ENCODE measurements at regions not wholly inside any gene's neighbourhood (a gene's known extent, or its start where the extent isn't known, plus 50 kb on each side); places are given as distances from the start of the nearest gene placed in this dataset.
A peak's percentile ranks its signal among the peaks of the same experiment; 100 is the strongest.

DNA sequence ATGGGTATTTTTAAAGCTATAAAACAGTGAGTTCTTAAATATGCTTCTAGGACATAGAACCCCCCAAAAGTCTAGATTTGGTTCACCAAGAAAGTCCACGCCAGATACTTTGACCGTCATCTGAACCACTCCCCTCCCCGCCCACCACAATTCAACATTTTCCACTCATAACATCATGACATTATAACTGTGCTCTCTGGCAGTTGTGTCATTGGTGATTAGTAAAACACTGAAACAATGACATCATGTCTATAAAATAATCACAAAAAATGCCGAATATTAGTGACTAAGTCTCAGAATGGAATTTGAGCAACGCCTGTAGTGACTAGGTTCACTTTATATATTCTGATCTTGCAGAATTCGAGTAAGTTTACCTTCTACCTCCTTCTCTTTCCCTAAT lies 732.3 kb downstream of the FGF9 start:
- Histone ChIP-seq H3K27me3 (ENCODE audit: control insufficient read depth, insufficient read depth) (no peaks in the 10 kb centered on the region), H3K27ac (ENCODE audit: low read length) (no peak overlapping the region), H3K9me3 (ENCODE audit: control insufficient read depth, low read length) (no peaks in the 10 kb centered on the region), H3K4me3 (ENCODE audit: low read length) (no peak overlapping the region), H3K4me1 (ENCODE audit: control insufficient read depth, insufficient read depth, low read length) (no peaks in the 10 kb centered on the region)
- 74% methylated on average over 6 of the region's 6 CpGs for WGBS
- ATAC-seq (no peak), DNase-seq (no peak)
- intact Hi-C loops (cut with DNase I), result no loop called here

DNA sequence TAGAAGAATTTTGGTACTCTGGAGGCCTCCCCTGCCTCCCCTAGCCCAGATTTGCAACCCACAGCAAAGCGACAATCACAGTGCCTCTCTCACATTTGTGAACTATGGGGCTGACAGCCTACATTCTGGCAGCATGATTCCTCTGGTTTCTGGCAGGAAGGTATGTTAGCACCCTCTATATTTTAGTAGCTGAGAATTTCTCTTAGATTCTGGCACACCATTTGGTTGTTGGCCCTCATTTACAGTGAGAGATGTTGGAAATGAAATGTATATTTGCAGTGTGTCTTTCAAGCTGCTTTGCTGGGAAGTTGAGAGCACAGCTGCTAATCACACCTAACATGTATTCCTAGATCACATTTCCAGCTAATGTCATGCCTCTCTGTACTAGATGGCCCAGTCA lies 735.0 kb downstream of the FGF9 start:
- DNase-seq, result no peak
- Histone ChIP-seq H3K4me1 (ENCODE audit: control insufficient read depth, insufficient read depth, low read length) (no peaks in the 10 kb centered on the region), H3K9me3 (ENCODE audit: control insufficient read depth, low read length) (no peaks in the 10 kb centered on the region), H3K27ac (ENCODE audit: low read length) (no peak overlapping the region), H3K4me3 (ENCODE audit: low read length) (no peak overlapping the region), H3K27me3 (ENCODE audit: control insufficient read depth, insufficient read depth) (no peaks in the 10 kb centered on the region)
- ATAC-seq, result no peak
- intact Hi-C loops (cut with DNase I), result no loop called here
- WGBS, result 77% methylated on average over 1 of the region's 1 CpG

DNA sequence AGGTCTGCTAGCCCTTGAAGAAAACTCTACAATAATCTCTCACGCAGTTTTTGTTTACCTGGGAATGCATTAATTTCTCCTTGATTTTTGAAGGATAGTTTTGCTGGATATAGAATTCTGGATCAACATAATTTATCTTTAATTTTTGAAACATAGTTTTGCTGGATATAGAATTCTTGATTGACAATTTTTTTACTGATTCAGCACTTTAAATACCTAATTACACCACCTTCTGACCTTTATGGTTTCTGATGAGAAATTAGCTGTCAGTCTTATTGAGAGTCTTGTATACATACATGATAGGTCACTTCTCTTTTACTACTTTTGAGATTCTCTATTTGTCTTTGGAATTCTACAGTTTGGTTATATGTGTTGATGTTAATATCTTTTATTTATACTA lies 741.6 kb downstream of the FGF9 start:
- H3K9me3 ChIP-seq (ENCODE audit: control insufficient read depth, low read length), result no peaks in the 10 kb centered on the region
- H3K27me3 ChIP-seq (ENCODE audit: control insufficient read depth, insufficient read depth), result no peaks in the 10 kb centered on the region
- no peak overlapping the region for H3K4me3 ChIP-seq (ENCODE audit: low read length)
- no peaks in the 10 kb centered on the region for H3K4me1 ChIP-seq (ENCODE audit: control insufficient read depth, insufficient read depth, low read length)
- no peak overlapping the region for H3K27ac ChIP-seq (ENCODE audit: low read length)
- intact Hi-C loops (cut with DNase I), result no loop called here
- DNase-seq (no peak), ATAC-seq (no peak)
- WGBS, result 94% methylated on average over 1 of the region's 1 CpG

DNA sequence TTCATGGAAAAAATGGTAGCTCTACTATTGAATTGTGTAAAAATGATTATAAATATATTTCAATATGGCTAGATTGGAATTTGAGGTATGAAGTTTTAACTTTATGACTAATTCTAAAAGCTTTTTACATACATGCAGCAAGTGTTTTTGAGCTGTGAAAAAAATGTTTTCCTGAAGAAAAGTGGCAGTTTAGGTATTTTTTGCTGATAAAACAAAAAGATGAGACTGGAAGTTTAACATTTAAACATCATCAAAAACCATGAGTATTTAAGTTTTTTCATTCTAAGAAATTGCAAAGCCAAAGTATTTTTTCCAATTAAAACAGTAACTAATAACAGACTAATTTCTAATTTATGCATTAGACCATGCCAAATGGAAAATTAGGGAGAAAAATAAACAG lies 751.1 kb downstream of the FGF9 start:
- H3K4me1 ChIP-seq (ENCODE audit: control insufficient read depth, insufficient read depth, low read length), result no peaks in the 10 kb centered on the region
- DNase-seq (no peak), ATAC-seq (no peak)
- H3K27me3 ChIP-seq (ENCODE audit: control insufficient read depth, insufficient read depth), result no peaks in the 10 kb centered on the region
- no peak overlapping the region for H3K4me3 ChIP-seq (ENCODE audit: low read length)
- no peak overlapping the region for H3K27ac ChIP-seq (ENCODE audit: low read length)
- intact Hi-C loops (cut with DNase I), result no loop called here
- no peaks in the 10 kb centered on the region for H3K9me3 ChIP-seq (ENCODE audit: control insufficient read depth, low read length)

DNA sequence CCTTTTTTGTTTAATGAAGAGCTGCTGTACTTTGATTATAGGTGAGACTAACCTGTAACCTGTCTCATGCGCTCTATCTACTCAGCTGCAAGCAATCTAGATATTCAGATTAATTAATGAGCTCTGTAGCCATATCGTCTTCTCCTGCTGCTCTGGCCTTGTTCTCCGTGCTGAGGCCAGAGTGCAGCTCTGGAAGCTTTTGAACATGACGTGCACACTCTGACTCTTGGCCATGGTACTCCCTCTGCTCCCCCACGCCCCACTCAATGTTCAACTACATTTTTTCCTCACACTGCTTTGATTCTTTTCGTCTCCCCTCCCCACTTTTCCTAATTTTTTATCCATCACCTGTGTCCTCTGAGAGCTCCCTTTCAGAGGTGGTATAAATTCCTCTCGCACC lies 751.8 kb downstream of the FGF9 start:
- DNase-seq, result peak in 1 of 3 donors; percentile 60
- H3K4me1 ChIP-seq (ENCODE audit: control insufficient read depth, insufficient read depth, low read length), result no peaks in the 10 kb centered on the region
- H3K27me3 ChIP-seq (ENCODE audit: control insufficient read depth, insufficient read depth), result no peaks in the 10 kb centered on the region
- H3K27ac ChIP-seq (ENCODE audit: low read length), result no peak overlapping the region
- intact Hi-C loops (cut with DNase I), result no loop called here
- 63% methylated on average over 7 of the region's 7 CpGs for WGBS
- no peak overlapping the region for H3K4me3 ChIP-seq (ENCODE audit: low read length)
- ATAC-seq, result peak in 1 of 2 donors; percentile 77
- H3K9me3 ChIP-seq (ENCODE audit: control insufficient read depth, low read length), result no peaks in the 10 kb centered on the region

DNA sequence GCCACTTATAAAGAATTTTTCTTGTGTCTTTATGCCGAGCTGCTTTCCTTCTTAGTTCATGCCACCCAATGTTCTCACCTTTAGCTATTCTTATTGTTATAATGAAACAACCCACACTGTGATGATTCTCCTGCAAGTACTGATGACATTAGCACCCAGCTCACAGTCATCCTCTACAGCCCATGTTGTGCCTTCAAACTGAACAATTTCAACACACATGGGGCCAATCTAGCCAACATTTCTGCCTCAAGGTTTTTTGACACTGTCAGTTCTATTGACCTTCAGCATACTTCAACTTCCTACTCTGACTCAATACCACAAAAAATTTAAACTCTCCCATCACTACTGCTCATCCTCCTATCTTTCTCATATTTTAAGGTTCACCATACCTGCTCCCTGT lies 752.4 kb downstream of the FGF9 start:
- WGBS, result 83% methylated on average over 1 of the region's 1 CpG
- no peaks in the 10 kb centered on the region for H3K9me3 ChIP-seq (ENCODE audit: control insufficient read depth, low read length)
- H3K27ac ChIP-seq (ENCODE audit: low read length), result no peak overlapping the region
- intact Hi-C loops (cut with DNase I), result no loop called here
- no peaks in the 10 kb centered on the region for H3K27me3 ChIP-seq (ENCODE audit: control insufficient read depth, insufficient read depth)
- H3K4me3 ChIP-seq (ENCODE audit: low read length), result no peak overlapping the region
- no peaks in the 10 kb centered on the region for H3K4me1 ChIP-seq (ENCODE audit: control insufficient read depth, insufficient read depth, low read length)
- DNase-seq, result no peak
- ATAC-seq, result no peak

DNA sequence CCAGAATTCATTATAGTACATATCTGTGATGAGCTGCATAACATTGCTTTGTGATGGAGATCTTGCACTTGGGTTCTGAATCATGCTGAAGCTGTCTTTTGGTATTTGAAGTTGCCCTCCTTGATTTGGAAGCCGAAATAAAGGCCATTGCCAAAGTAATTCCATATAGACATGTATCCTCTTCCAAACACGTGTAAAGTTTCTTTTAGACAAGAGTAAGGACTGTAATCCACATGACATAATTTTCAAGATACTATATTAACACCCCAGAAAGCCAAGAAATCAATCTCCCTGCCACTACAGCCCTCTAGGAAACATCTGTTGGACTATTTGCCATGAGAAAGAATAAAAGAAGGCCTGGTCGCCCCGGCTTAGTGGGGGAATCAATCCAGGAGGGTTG lies 754.2 kb downstream of the FGF9 start:
- no peak for ATAC-seq
- intact Hi-C loops (cut with DNase I), result no loop called here
- Histone ChIP-seq H3K4me1 (ENCODE audit: control insufficient read depth, insufficient read depth, low read length) (peaks cover 1% of the 10 kb centered on the region), H3K4me3 (ENCODE audit: low read length) (no peak overlapping the region), H3K27ac (ENCODE audit: low read length) (no peak overlapping the region), H3K9me3 (ENCODE audit: control insufficient read depth, low read length) (no peaks in the 10 kb centered on the region), H3K27me3 (ENCODE audit: control insufficient read depth, insufficient read depth) (no peaks in the 10 kb centered on the region)
- WGBS, result 62% methylated on average over 4 of the region's 4 CpGs
- no peak for DNase-seq

DNA sequence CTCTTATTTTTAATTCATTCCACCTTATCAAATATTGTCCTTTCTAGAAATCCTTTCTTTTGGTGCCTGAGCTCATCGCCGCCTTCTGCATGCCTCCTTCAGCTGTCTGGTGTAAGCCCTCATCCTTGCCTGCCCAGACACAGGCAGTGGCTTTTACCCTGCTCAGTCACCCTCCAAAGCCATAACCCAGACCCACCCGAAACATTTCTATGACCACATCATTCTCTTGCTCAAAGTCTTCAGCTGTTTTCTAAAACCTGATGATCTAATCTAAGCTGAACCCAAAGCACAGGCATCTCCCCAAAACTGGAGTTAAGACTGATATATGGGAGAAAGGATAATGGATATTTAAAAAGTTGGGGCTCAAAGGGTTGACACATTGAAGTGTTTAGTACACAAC lies 753.7 kb upstream of the SGCG start:
- no peaks in the 10 kb centered on the region for H3K27me3 ChIP-seq (ENCODE audit: control insufficient read depth, insufficient read depth)
- DNase-seq, result no peak
- peak overlapping the region; percentile 75 for H3K27ac ChIP-seq (ENCODE audit: low read length)
- no peak for ATAC-seq
- WGBS, result 84% methylated on average over 3 of the region's 3 CpGs
- H3K9me3 ChIP-seq (ENCODE audit: control insufficient read depth, low read length), result no peaks in the 10 kb centered on the region
- no peak overlapping the region for H3K4me3 ChIP-seq (ENCODE audit: low read length)
- intact Hi-C loops (cut with DNase I), result no loop called here
- peaks cover 1% of the 10 kb centered on the region for H3K4me1 ChIP-seq (ENCODE audit: control insufficient read depth, insufficient read depth, low read length)

DNA sequence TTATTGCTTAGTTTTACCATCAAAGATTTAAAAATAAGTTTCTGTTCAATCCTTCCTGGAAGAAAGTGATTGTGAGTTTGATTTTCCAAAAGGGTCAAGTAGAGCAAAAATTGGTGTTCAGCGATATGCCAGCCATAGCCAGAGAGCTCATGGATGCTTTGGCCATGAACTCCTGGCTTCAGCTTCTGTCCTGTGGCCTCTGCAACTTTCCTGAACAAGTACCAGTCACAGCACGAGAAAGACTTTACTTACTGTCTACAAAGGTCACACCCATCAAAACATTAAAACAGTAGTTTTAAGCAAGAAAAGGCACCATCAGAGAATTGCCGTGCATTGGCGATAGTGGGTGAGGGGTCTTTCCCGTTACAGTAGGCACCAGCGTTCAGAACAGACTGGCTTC lies 753.0 kb upstream of the SGCG start:
- H3K4me1 ChIP-seq (ENCODE audit: control insufficient read depth, insufficient read depth, low read length), result peaks cover 1% of the 10 kb centered on the region
- H3K27ac ChIP-seq (ENCODE audit: low read length), result peak overlapping the region; percentile 44
- no peak overlapping the region for H3K4me3 ChIP-seq (ENCODE audit: low read length)
- H3K9me3 ChIP-seq (ENCODE audit: control insufficient read depth, low read length), result no peaks in the 10 kb centered on the region
- no peaks in the 10 kb centered on the region for H3K27me3 ChIP-seq (ENCODE audit: control insufficient read depth, insufficient read depth)
- DNase-seq (no peak), ATAC-seq (peak; percentile 54 to 62)
- 27% methylated on average over 6 of the region's 6 CpGs for WGBS
- intact Hi-C loops (cut with DNase I), result no loop called here

DNA sequence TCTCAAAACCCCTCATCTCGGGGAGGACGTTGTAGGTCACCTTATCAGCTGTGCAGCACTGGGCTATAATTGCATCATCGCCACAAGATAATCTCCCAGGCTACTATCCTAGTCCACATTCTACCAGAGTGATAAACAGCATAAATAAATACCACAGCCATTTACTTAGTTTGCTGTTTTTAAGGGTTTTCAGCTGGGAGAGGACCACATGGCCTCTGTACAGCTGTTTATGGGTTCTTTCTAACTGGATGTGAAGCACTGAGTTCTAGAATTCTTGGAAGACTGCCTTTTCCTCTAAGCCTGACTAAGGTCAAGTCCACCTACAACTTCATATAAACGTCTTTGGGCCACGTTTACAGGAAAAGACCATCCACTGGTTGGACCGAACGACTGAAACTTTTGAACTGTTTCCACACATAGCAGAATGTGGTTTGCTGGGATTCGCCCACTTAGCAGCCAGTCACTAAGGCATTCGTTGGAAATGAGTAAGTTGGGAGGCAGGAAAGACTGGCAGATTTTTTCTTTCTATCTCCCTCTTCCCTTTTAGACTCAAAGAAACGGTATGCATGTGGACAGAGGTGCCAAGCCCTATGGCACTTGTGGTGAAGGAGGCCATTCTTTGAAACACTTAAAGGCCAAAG lies 752.5 kb upstream of the SGCG start:
- H3K27ac ChIP-seq (ENCODE audit: low read length), result peak overlapping the region; percentile 44
- H3K4me3 ChIP-seq (ENCODE audit: low read length), result no peak overlapping the region
- intact Hi-C loops (cut with DNase I), result no loop called here
- ATAC-seq, result peak; percentile 96
- H3K9me3 ChIP-seq (ENCODE audit: control insufficient read depth, low read length), result no peaks in the 10 kb centered on the region
- H3K4me1 ChIP-seq (ENCODE audit: control insufficient read depth, insufficient read depth, low read length), result peaks cover 1% of the 10 kb centered on the region
- H3K27me3 ChIP-seq (ENCODE audit: control insufficient read depth, insufficient read depth), result no peaks in the 10 kb centered on the region
- WGBS, result 16% methylated on average over 10 of the region's 10 CpGs
- DNase-seq, result peak; percentile 33 to 67 (median 45)

DNA sequence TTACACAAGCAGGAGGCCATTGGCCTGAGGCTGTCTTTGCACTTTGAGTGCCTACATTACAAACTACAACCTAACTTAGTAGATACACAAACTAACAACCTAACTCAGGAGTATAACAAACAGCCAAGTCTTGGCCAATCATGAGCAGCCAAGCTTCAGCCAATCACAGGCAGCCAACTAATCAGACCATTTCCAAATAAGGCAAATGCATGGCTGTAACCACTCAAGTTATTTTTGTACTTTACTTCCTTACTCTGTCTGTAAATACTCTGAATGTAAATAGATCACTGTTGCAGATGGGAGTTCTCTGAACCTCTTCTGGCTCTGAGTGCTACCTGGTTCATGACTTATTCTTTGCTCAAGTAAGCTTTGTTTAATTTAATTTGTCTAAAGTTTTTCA lies 748.1 kb upstream of the SGCG start:
- no peaks in the 10 kb centered on the region for H3K9me3 ChIP-seq (ENCODE audit: control insufficient read depth, low read length)
- H3K27ac ChIP-seq (ENCODE audit: low read length), result no peak overlapping the region
- no peak overlapping the region for H3K4me3 ChIP-seq (ENCODE audit: low read length)
- peaks cover 1% of the 10 kb centered on the region for H3K4me1 ChIP-seq (ENCODE audit: control insufficient read depth, insufficient read depth, low read length)
- no peaks in the 10 kb centered on the region for H3K27me3 ChIP-seq (ENCODE audit: control insufficient read depth, insufficient read depth)
- intact Hi-C loops (cut with DNase I), result no loop called here
- no peak for ATAC-seq
- DNase-seq, result no peak

Measured in right cardiac atrium (tissue), 5 donors.